OCI-LY1 (cell line): ENCODE measurements at regions not wholly inside any gene's neighbourhood (a gene's known extent, or its start where the extent isn't known, plus 50 kb on each side); places are given as distances from the start of the nearest gene placed in this dataset.

Source experiments
- H2AFZ ChIP-seq: fragments of 200-600 bp; sonication (generic), shearing (Covaris generic); 2 replicates; pipeline ENCODE4 v1.6.0; 2014; ENCODE audit warnings: antibody characterized with exemption, mild to moderate bottlenecking, low read length
- H3F3A ChIP-seq: fragments of 200-600 bp; sonication (generic), shearing (Covaris generic); 2 replicates; pipeline ENCODE4 v1.6.0; 2014; ENCODE audit warnings: mild to moderate bottlenecking, antibody characterized with exemption, low read length, moderate library complexity; ENCODE audit not compliant: insufficient read depth
- H3K27ac ChIP-seq: fragments of 200-600 bp; sonication (generic); 2 replicates; pipeline ENCODE4 v1.5.1; 2014; ENCODE audit warnings: low read length, mixed run types, mild to moderate bottlenecking, low read depth; ENCODE audit not compliant: poor library complexity, severe bottlenecking
- H3K27me3 ChIP-seq: fragments of 200-600 bp; sonication (generic); 2 replicates; pipeline ENCODE4 v1.6.0; 2014; ENCODE audit warnings: antibody characterized with exemption, mild to moderate bottlenecking, low read length, moderate library complexity; ENCODE audit not compliant: insufficient read depth
- H3K36me3 ChIP-seq: fragments of 200-600 bp; sonication (generic); 2 replicates; pipeline ENCODE4 v1.6.1; 2014; ENCODE audit warnings: mild to moderate bottlenecking, antibody characterized with exemption, low read length, moderate library complexity, mixed read lengths; ENCODE audit not compliant: insufficient read depth
- H3K4me1 ChIP-seq: fragments of 200-600 bp; sonication (generic); 2 replicates; pipeline ENCODE4 v1.5.1; 2014; ENCODE audit warnings: mild to moderate bottlenecking, low read length, moderate library complexity; ENCODE audit not compliant: insufficient read depth, severe bottlenecking
- H3K4me2 ChIP-seq: fragments of 200-600 bp; sonication (generic), shearing (Covaris generic); 2 replicates; pipeline ENCODE4 v1.6.1; 2014; ENCODE audit warnings: low read length
- H3K4me3 ChIP-seq: fragments of 200-600 bp; sonication (generic); 2 replicates; pipeline ENCODE4 v1.5.1; 2014; ENCODE audit warnings: low read length, low read depth, mild to moderate bottlenecking, mixed read lengths; ENCODE audit not compliant: poor library complexity, severe bottlenecking
- H3K79me2 ChIP-seq: fragments of 200-600 bp; shearing (Covaris generic); 2 replicates; pipeline ENCODE4 v1.6.1; 2016; ENCODE audit warnings: mixed run types, low read length, mixed read lengths; ENCODE audit not compliant: insufficient read depth
- H3K9ac ChIP-seq: fragments of 200-600 bp; sonication (generic), shearing (Covaris generic); 2 replicates; pipeline ENCODE4 v1.6.1; 2014; ENCODE audit warnings: mild to moderate bottlenecking, low read length, mixed read lengths
- H3K9me2 ChIP-seq: fragments of 200-600 bp; sonication (generic), shearing (Covaris generic); 2 replicates; pipeline ENCODE4 v1.6.1; 2014; ENCODE audit warnings: low read depth, mild to moderate bottlenecking, low read length, mixed read lengths
- H3K9me3 ChIP-seq: fragments of 200-600 bp; shearing (Covaris generic); 2 replicates; pipeline ENCODE4 v1.6.1; 2014; ENCODE audit warnings: low read length, mixed read lengths
- H4K20me1 ChIP-seq: fragments of 200-600 bp; sonication (generic), shearing (Covaris generic); 2 replicates; pipeline ENCODE4 v1.6.0; 2016; ENCODE audit warnings: mild to moderate bottlenecking, low read length; ENCODE audit not compliant: insufficient read depth
- CTCF ChIP-seq: fragments of 200-600 bp; sonication (generic), shearing (Covaris generic); IDR thresholded peaks from 2 replicates; pipeline ENCODE4 v1.5.1; 2017; ENCODE audit warnings: mild to moderate bottlenecking, antibody characterized with exemption, low read length, moderate library complexity, mixed read lengths
- EZH2 ChIP-seq: fragments of 200-600 bp; sonication (generic), shearing (Covaris generic); IDR thresholded peaks from 2 replicates; pipeline ENCODE4 v1.8.0; 2017; ENCODE audit warnings: borderline replicate concordance, mixed run types, mild to moderate bottlenecking, antibody characterized with exemption, low read length, moderate library complexity, mixed read lengths

- Histone ChIP-seq H3K9me2 (no peaks in the 10 kb centered on the region), H3K9ac (no peak overlapping the region), H3K9me3 (no peaks in the 10 kb centered on the region), H3K4me2 (no peak overlapping the region), H3K36me3 (no peaks in the 10 kb centered on the region), H3K79me2 (no peaks in the 10 kb centered on the region), H3K4me1 (no peaks in the 10 kb centered on the region), H4K20me1 (no peaks in the 10 kb centered on the region), H3K4me3 (no peak overlapping the region), H3F3A (no peaks in the 10 kb centered on the region), H2AFZ (no peak overlapping the region), H3K27me3 (no peaks in the 10 kb centered on the region), H3K27ac (no peak overlapping the region)
- TF ChIP-seq EZH2 (no peak), CTCF (no peak)
These were observed 1459.5 kb upstream of the SPRY2 start for GRCh38 chr13:81800433-81800832.

DNA sequence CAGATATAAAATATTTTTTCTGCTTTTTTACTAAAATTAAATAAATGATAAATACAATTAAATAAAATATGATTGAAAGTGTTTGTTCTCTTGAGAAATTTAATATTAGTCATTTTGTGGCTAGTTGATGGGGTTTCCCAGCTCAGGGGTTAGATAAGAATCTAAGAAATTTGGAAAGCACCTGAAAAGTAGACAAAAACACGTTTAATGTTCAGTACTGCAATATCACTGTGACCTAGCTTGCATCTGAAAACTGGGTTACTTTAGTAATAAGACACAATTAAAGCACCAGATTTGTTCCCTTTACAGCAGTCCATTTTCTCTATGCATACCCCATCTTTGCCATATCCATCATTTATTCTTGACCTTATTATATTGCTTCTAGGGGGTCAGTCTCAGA lies 1454.8 kb upstream of the SPRY2 start:
- Histone ChIP-seq H3K27me3 (no peaks in the 10 kb centered on the region), H3K27ac (no peak overlapping the region), H3K4me3 (no peak overlapping the region), H3K9me3 (no peaks in the 10 kb centered on the region), H3K4me2 (no peak overlapping the region), H3K9me2 (no peaks in the 10 kb centered on the region), H4K20me1 (no peaks in the 10 kb centered on the region), H3F3A (no peaks in the 10 kb centered on the region), H3K4me1 (no peaks in the 10 kb centered on the region), H2AFZ (no peak overlapping the region), H3K36me3 (no peaks in the 10 kb centered on the region), H3K79me2 (no peaks in the 10 kb centered on the region), H3K9ac (no peak overlapping the region)
- TF ChIP-seq CTCF (no peak), EZH2 (no peak)

GRCh38 chr13:81791641-81792040 lies 1450.7 kb upstream of the SPRY2 start:
- Histone ChIP-seq H3K27me3 (no peaks in the 10 kb centered on the region), H3K9me3 (no peaks in the 10 kb centered on the region), H4K20me1 (no peaks in the 10 kb centered on the region), H3K4me1 (no peaks in the 10 kb centered on the region), H3K9ac (no peak overlapping the region), H3K36me3 (no peaks in the 10 kb centered on the region), H3K9me2 (no peaks in the 10 kb centered on the region), H3F3A (no peaks in the 10 kb centered on the region), H3K79me2 (no peaks in the 10 kb centered on the region), H2AFZ (no peak overlapping the region), H3K27ac (no peak overlapping the region), H3K4me3 (no peak overlapping the region), H3K4me2 (no peak overlapping the region)
- no peak for TF ChIP-seq CTCF
- no peak for TF ChIP-seq EZH2
